IPS-18a (cell line): ENCODE measurements at regions not wholly inside any gene's neighbourhood (a gene's known extent, or its start where the extent isn't known, plus 50 kb on each side); places are given as distances from the start of the nearest gene placed in this dataset.

Experiments used
- H3K27ac ChIP-seq: one replicate; pipeline ENCODE4 v1.5.1; 2013; ENCODE audit warnings: low read length
- H3K27me3 ChIP-seq: one replicate; pipeline ENCODE4 v1.6.1; 2013; ENCODE audit warnings: mild to moderate bottlenecking, low read length; ENCODE audit not compliant: control insufficient read depth, insufficient read depth
- H3K36me3 ChIP-seq: one replicate; pipeline ENCODE4 v1.6.1; 2013; ENCODE audit warnings: low read depth, low read length; ENCODE audit not compliant: control insufficient read depth
- H3K4me1 ChIP-seq: one replicate; pipeline ENCODE4 v1.6.1; 2013; ENCODE audit warnings: low read depth, low read length; ENCODE audit not compliant: control insufficient read depth
- H3K4me3 ChIP-seq: one replicate; pipeline ENCODE4 v1.5.1; 2013; ENCODE audit warnings: low read length
- H3K9ac ChIP-seq: one replicate; pipeline ENCODE4 v1.6.1; 2013; ENCODE audit warnings: mild to moderate bottlenecking, low read length, moderate library complexity
- H3K9me3 ChIP-seq: one replicate; pipeline ENCODE4 v1.6.1; 2013; ENCODE audit warnings: low read depth, low read length; ENCODE audit not compliant: control insufficient read depth

- Histone ChIP-seq H3K27me3 (no peaks in the 10 kb centered on the region), H3K4me1 (peaks cover 5% of the 10 kb centered on the region), H3K36me3 (no peaks in the 10 kb centered on the region), H3K9ac (no peak overlapping the region), H3K9me3 (no peaks in the 10 kb centered on the region), H3K27ac (no peak overlapping the region), H3K4me3 (no peak overlapping the region)
Observed at GRCh38 chr2:128834207-128834879, 515.7 kb upstream of the HS6ST1 start.

- no peak overlapping the region for H3K27ac ChIP-seq
- H3K4me1 ChIP-seq = peaks cover 5% of the 10 kb centered on the region
- no peaks in the 10 kb centered on the region for H3K27me3 ChIP-seq
- H3K4me3 ChIP-seq = no peak overlapping the region
- H3K9ac ChIP-seq = no peak overlapping the region
- H3K9me3 ChIP-seq = no peaks in the 10 kb centered on the region
- H3K36me3 ChIP-seq = no peaks in the 10 kb centered on the region
Observed at GRCh38 chr2:128834880-128835252, 516.2 kb upstream of the HS6ST1 start.

GRCh38 chr2:128835342-128835855 lies 516.7 kb upstream of the HS6ST1 start:
- no peaks in the 10 kb centered on the region for H3K27me3 ChIP-seq
- H3K27ac ChIP-seq = no peak overlapping the region
- H3K36me3 ChIP-seq = no peaks in the 10 kb centered on the region

GRCh38 chr2:128835974-128836373 lies 517.3 kb upstream of the HS6ST1 start:
- H3K36me3 ChIP-seq = no peaks in the 10 kb centered on the region
- H3K9ac ChIP-seq = no peak overlapping the region
- H3K27me3 ChIP-seq = no peaks in the 10 kb centered on the region
- H3K27ac ChIP-seq = no peak overlapping the region
- H3K4me3 ChIP-seq = no peak overlapping the region
- H3K9me3 ChIP-seq = no peaks in the 10 kb centered on the region
- H3K4me1 ChIP-seq = peaks cover 5% of the 10 kb centered on the region

More at GRCh38 chr2:128835342-128835855, 516.7 kb upstream of the HS6ST1 start:
- Histone ChIP-seq H3K9me3 (no peaks in the 10 kb centered on the region), H3K4me3 (no peak overlapping the region), H3K9ac (no peak overlapping the region), H3K4me1 (peaks cover 5% of the 10 kb centered on the region)

- Histone ChIP-seq H3K36me3 (no peaks in the 10 kb centered on the region), H3K4me3 (no peak overlapping the region), H3K27me3 (no peaks in the 10 kb centered on the region), H3K9me3 (no peaks in the 10 kb centered on the region), H3K27ac (no peak overlapping the region), H3K4me1 (peaks cover 5% of the 10 kb centered on the region), H3K9ac (no peak overlapping the region)
Observed at GRCh38 chr2:128836559-128837100, 518.0 kb upstream of the HS6ST1 start.

GRCh38 chr2:128838244-128838643 lies 519.6 kb upstream of the HS6ST1 start:
- no peaks in the 10 kb centered on the region for H3K9me3 ChIP-seq
- H3K9ac ChIP-seq = no peak overlapping the region
- no peaks in the 10 kb centered on the region for H3K36me3 ChIP-seq
- H3K27ac ChIP-seq = no peak overlapping the region
- no peaks in the 10 kb centered on the region for H3K27me3 ChIP-seq
- H3K4me3 ChIP-seq = no peak overlapping the region
- peaks cover 4% of the 10 kb centered on the region for H3K4me1 ChIP-seq

- no peaks in the 10 kb centered on the region for H3K27me3 ChIP-seq
- H3K4me3 ChIP-seq = no peak overlapping the region
- no peak overlapping the region for H3K9ac ChIP-seq
- H3K9me3 ChIP-seq = no peaks in the 10 kb centered on the region
- H3K27ac ChIP-seq = no peak overlapping the region
- H3K4me1 ChIP-seq = no peaks in the 10 kb centered on the region
- no peaks in the 10 kb centered on the region for H3K36me3 ChIP-seq
Observed at GRCh38 chr2:128841803-128842202, 523.1 kb upstream of the HS6ST1 start.

- Histone ChIP-seq H3K27me3 (no peaks in the 10 kb centered on the region), H3K4me1 (no peaks in the 10 kb centered on the region), H3K36me3 (no peaks in the 10 kb centered on the region), H3K27ac (no peak overlapping the region), H3K9ac (no peak overlapping the region), H3K9me3 (no peaks in the 10 kb centered on the region), H3K4me3 (no peak overlapping the region)
Observed at GRCh38 chr2:128867311-128867710, 548.6 kb upstream of the HS6ST1 start.

GRCh38 chr2:128867936-128868636 lies 549.4 kb upstream of the HS6ST1 start:
- no peaks in the 10 kb centered on the region for H3K9me3 ChIP-seq
- no peak overlapping the region for H3K9ac ChIP-seq
- no peaks in the 10 kb centered on the region for H3K4me1 ChIP-seq
- H3K36me3 ChIP-seq = no peaks in the 10 kb centered on the region
- H3K27ac ChIP-seq = no peak overlapping the region
- H3K27me3 ChIP-seq = no peaks in the 10 kb centered on the region
- H3K4me3 ChIP-seq = no peak overlapping the region

- Histone ChIP-seq H3K36me3 (no peaks in the 10 kb centered on the region), H3K9me3 (no peaks in the 10 kb centered on the region), H3K4me3 (no peak overlapping the region), H3K27ac (no peak overlapping the region), H3K27me3 (no peaks in the 10 kb centered on the region), H3K4me1 (no peaks in the 10 kb centered on the region), H3K9ac (no peak overlapping the region)
Observed at GRCh38 chr2:128868686-128869551, 550.3 kb upstream of the HS6ST1 start.

GRCh38 chr2:128874608-128875007 lies 555.9 kb upstream of the HS6ST1 start:
- Histone ChIP-seq H3K27me3 (no peaks in the 10 kb centered on the region), H3K36me3 (no peaks in the 10 kb centered on the region), H3K4me3 (no peak overlapping the region), H3K9me3 (no peaks in the 10 kb centered on the region), H3K4me1 (peaks cover 13% of the 10 kb centered on the region), H3K27ac (no peak overlapping the region), H3K9ac (no peak overlapping the region)
